Astrocyte of the spinal cord (primary cell): ENCODE measurements at regions not wholly inside any gene's neighbourhood (a gene's known extent, or its start where the extent isn't known, plus 50 kb on each side); places are given as distances from the start of the nearest gene placed in this dataset.
A peak's percentile ranks its signal among the peaks of the same experiment; 100 is the strongest.

Experiments used
- DNase-seq: peaks from one replicate; pipeline ENCODE4 v3.0.0; 2011; ENCODE audit warnings: low read depth, low spot score
- H3K4me3 ChIP-seq: 2 replicates; pipeline ENCODE4 v1.5.1; 2011; ENCODE audit warnings: low read depth, mild to moderate bottlenecking, low read length, moderate library complexity
- CTCF ChIP-seq: IDR thresholded peaks from 2 replicates; pipeline ENCODE4 v1.5.1; 2012; ENCODE audit warnings: low read depth, mild to moderate bottlenecking, low read length, inconsistent platforms
- in situ Hi-C: cut with HindIII; loops from 2 replicates; pipeline ENCODE4 v1.10.0; 2017; ENCODE audit warnings: low sequenced_read_pairs

DNA sequence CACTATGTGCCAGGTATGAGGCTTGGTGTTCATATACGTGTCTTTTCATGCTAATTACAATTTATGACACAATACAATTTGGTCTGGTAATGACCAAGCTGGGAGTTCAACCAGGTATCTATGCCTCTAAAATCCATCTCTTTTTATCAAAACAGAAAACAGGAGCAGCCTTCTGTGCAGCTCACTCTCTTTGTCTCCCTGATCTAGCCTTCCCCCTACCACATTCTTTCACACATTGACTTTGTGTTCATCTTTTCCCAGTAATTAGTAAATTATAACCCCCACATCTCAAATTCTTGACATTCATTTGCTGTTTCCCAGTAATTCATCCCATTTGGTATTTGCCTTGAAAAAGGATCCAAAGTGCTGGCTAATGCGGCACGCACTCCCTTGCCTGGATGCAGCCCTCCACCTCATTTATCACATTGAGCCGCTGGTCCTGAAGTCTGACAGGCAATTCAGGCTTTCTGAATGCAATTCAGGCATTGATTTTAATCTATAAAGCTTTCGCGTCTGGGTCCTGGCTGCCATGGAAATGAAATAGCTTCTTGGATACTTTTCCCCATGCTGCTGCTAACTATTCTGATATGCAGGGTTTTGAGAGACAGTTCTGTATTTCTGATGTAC is 112.5 kb upstream of the ANKRD1 start:
- TF ChIP-seq CTCF = no peak
- in situ Hi-C loops = no loop called here
- no peak for DNase-seq
- no peak overlapping the region for H3K4me3 ChIP-seq

GRCh38 chr10:91034042-91034441 is 113.2 kb upstream of the ANKRD1 start:
- DNase-seq = no peak

DNA sequence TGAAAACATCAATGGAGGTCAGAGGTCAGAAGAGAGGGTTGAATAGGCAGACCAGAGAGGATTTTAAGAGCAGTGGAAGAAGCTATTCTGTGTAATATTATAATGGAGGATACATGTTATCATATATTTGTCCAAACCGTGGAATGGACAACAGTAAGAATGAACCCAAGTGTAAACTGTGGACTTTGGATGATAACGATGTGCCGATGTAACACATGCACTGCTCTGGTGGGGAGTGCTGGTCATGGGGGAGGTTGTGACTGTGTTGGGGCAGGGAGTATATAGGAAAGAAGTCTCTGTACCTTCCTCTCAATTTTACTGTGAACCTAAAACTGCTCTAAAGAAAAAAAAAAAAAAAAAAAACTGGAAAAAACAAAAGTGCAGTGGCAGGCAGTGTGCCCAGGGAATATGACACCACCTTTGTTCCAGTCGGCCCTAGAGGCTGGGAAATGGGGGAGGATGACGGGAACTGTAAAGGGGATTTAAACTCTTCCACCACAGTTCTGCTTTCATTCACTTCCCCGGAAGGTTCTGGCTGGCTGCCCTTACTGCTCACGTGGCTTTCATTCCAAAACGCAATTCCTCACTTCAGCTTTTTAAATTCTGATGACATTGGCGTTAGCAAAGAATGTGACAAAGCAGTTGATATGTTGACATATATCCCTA is 113.7 kb upstream of the ANKRD1 start:
- in situ Hi-C loops = no loop called here
- H3K4me3 ChIP-seq = no peak overlapping the region
- no peak for TF ChIP-seq CTCF
- peak; percentile 71 for DNase-seq

More at GRCh38 chr10:91034042-91034441, 113.2 kb upstream of the ANKRD1 start:
- in situ Hi-C loops = no loop called here
- H3K4me3 ChIP-seq = no peak overlapping the region
- no peak for TF ChIP-seq CTCF

GRCh38 chr10:91035650-91036292 is 114.9 kb upstream of the ANKRD1 start:
- H3K4me3 ChIP-seq = no peak overlapping the region
- in situ Hi-C loops = no loop called here
- TF ChIP-seq CTCF = no peak
- DNase-seq = no peak

- DNase-seq = no peak
- in situ Hi-C loops = no loop called here
- TF ChIP-seq CTCF = no peak
- H3K4me3 ChIP-seq = no peak overlapping the region
These were observed 116.0 kb upstream of the ANKRD1 start for GRCh38 chr10:91036807-91037411.

DNA sequence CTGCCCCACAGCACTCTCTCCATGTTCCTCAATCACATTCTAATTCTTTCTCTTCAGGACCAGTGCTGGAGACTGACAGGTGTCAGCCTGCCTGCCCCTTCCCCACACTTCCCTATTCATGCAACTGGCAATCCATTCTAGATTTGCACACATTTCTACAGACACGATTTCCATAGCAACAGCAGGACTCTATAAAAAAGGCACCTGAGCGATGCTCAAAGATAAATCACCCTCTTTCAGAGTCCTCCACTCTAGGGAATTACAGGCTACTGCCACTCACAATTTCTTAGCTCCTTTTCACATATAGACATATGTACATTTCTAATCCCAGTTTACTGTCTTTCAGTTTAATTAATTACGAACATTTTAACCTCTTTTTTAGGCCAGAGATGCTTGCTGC is 118.1 kb upstream of the ANKRD1 start:
- in situ Hi-C loops = no loop called here
- no peak overlapping the region for H3K4me3 ChIP-seq
- no peak for DNase-seq
- TF ChIP-seq CTCF = no peak
